Esophagus muscularis mucosa (tissue), 4 donors: ENCODE measurements at regions not wholly inside any gene's neighbourhood (a gene's known extent, or its start where the extent isn't known, plus 50 kb on each side); places are given as distances from the start of the nearest gene placed in this dataset.

Experiments
- DNase-seq: peaks from one replicate; pipeline ENCODE4 v3.0.0-alpha.2; 2017; ENCODE audit errors: extremely low spot score
- H3K27ac ChIP-seq, 4 donors: fragments of 200-600 bp; sonication (generic); replicated peaks in 1 of 4; 1 replicate in 3 of 4; 2 replicates in 1 of 4; pipeline ENCODE4 v1.5.1; 2016 to 2019; ENCODE audit warnings: mild to moderate bottlenecking in 1 of 4
- H3K27me3 ChIP-seq, 4 donors: fragments of 200-600 bp; sonication (generic); one replicate each; pipeline versions ENCODE4 v1.5.1 to v1.6.0; 2016 to 2019
- H3K36me3 ChIP-seq, 4 donors: fragments of 200-600 bp; sonication (generic); one replicate each; pipeline ENCODE4 v1.5.1; 2016 to 2019
- H3K4me1 ChIP-seq, 4 donors: fragments of 200-600 bp; sonication (generic); one replicate each; pipeline ENCODE4 v1.5.1; 2016 to 2019
- H3K4me3 ChIP-seq, 4 donors: fragments of 200-600 bp; sonication (generic); 1 replicate in 2 of 4; 2 replicates in 2 of 4; pipeline ENCODE4 v1.5.1; 2016 to 2019; ENCODE audit warnings: mild to moderate bottlenecking in 4 of 4, moderate library complexity in 1 of 4
- H3K9me3 ChIP-seq, 4 donors: fragments of 200-600 bp; sonication (generic); 1 replicate in 3 of 4; 2 replicates in 1 of 4; pipeline ENCODE4 v1.5.1; 2016 to 2019
- CTCF ChIP-seq, 3 experiments: fragments of 200-600 bp in 2 of 3; fragments of 450-650 bp in 1 of 3; sonication (generic) in 2 of 3; IDR thresholded peaks; one replicate each; pipeline ENCODE4 v1.5.1; 2017 to 2019; ENCODE audit warnings: antibody characterized with exemption in 3 of 3, mild to moderate bottlenecking in 2 of 3, moderate library complexity in 1 of 3
- EP300 ChIP-seq: sonication (generic); formaldehyde crosslinking; IDR thresholded peaks from one replicate; pipeline ENCODE4 v1.6.1; 2017; ENCODE audit warnings: antibody characterized with exemption
- POLR2A ChIP-seq: fragments of 450-650 bp; IDR thresholded peaks from one replicate; pipeline ENCODE4 v1.6.1; 2017; ENCODE audit warnings: antibody characterized with exemption, moderate library complexity, mild to moderate bottlenecking, low read depth
- POLR2AphosphoS5 ChIP-seq, 2 donors: sonication (generic); formaldehyde crosslinking; IDR thresholded peaks; one replicate each; pipeline ENCODE4 v1.6.1; 2017; ENCODE audit warnings: antibody characterized with exemption in 2 of 2
- WGBS: methylation state at CpG from one replicate; pipeline ENCODE4 v1.1.5; 2018; 5-methylcytosine and 5-hydroxymethylcytosine counted together
- intact Hi-C: fragments of 100-400 bp; cut with DNase I; formaldehyde crosslinking; loops from one replicate; pipeline ENCODE4 v1.15.1; 2023

GRCh38 chr15:48012191-48012590, 108.6 kb upstream of the SLC24A5 start:
- Histone ChIP-seq H3K4me1 (no peaks in the 10 kb centered on the region), H3K4me3 (no peak overlapping the region), H3K9me3 (no peaks in the 10 kb centered on the region), H3K36me3 (no peaks in the 10 kb centered on the region), H3K27me3 (no peaks in the 10 kb centered on the region), H3K27ac (no peak overlapping the region)
- intact Hi-C loops = no loop called here
- WGBS = 92% methylated on average over 3 of the region's 3 CpGs
- TF ChIP-seq EP300 (no peak), POLR2A (no peak), CTCF (IDR thresholded peaks at IDR 0.05) (no peak), POLR2AphosphoS5 (IDR thresholded peaks at IDR 0.05) (no peak)
- DNase-seq = no peak

GRCh38 chr15:48016865-48017264, 103.9 kb upstream of the SLC24A5 start:
- Histone ChIP-seq H3K9me3 (no peaks in the 10 kb centered on the region), H3K27me3 (no peaks in the 10 kb centered on the region), H3K36me3 (no peaks in the 10 kb centered on the region), H3K4me3 (no peak overlapping the region), H3K4me1 (no peaks in the 10 kb centered on the region), H3K27ac (no peak overlapping the region)
- no peak for TF ChIP-seq EP300
- no peak for TF ChIP-seq POLR2A
- no peak for TF ChIP-seq CTCF (IDR thresholded peaks at IDR 0.05)
- TF ChIP-seq POLR2AphosphoS5 (IDR thresholded peaks at IDR 0.05) = no peak
- 80% methylated on average over 3 of the region's 3 CpGs for WGBS
- no peak for DNase-seq
- intact Hi-C loops = no loop called here

- Histone ChIP-seq H3K4me3 (no peak overlapping the region), H3K9me3 (no peaks in the 10 kb centered on the region), H3K36me3 (no peaks in the 10 kb centered on the region), H3K4me1 (no peaks in the 10 kb centered on the region), H3K27ac (no peak overlapping the region), H3K27me3 (no peaks in the 10 kb centered on the region)
- intact Hi-C loops = no loop called here
- no peak for DNase-seq
- WGBS = 67% methylated on average over 3 of the region's 3 CpGs
- TF ChIP-seq POLR2A = no peak
- TF ChIP-seq POLR2AphosphoS5 (IDR thresholded peaks at IDR 0.05) = no peak
- TF ChIP-seq CTCF (IDR thresholded peaks at IDR 0.05) = no peak
- no peak for TF ChIP-seq EP300
These were observed 103.0 kb upstream of the SLC24A5 start for GRCh38 chr15:48017747-48018146.

- Histone ChIP-seq H3K27me3 (no peaks in the 10 kb centered on the region), H3K9me3 (no peaks in the 10 kb centered on the region), H3K4me3 (no peak overlapping the region), H3K36me3 (no peaks in the 10 kb centered on the region), H3K4me1 (no peaks in the 10 kb centered on the region), H3K27ac (no peak overlapping the region)
- no peak for DNase-seq
- 65% methylated on average over 6 of the region's 6 CpGs for WGBS
- TF ChIP-seq POLR2A = no peak
- TF ChIP-seq POLR2AphosphoS5 (IDR thresholded peaks at IDR 0.05) = no peak
- no peak for TF ChIP-seq CTCF (IDR thresholded peaks at IDR 0.05)
- no peak for TF ChIP-seq EP300
- intact Hi-C loops = no loop called here
These were observed 100.6 kb upstream of the SLC24A5 start for GRCh38 chr15:48020166-48020565.

- intact Hi-C loops = no loop called here
- H3K36me3 ChIP-seq = no peaks in the 10 kb centered on the region
- no peak for DNase-seq
- H3K27ac ChIP-seq = no peak overlapping the region
- TF ChIP-seq POLR2A (no peak), EP300 (no peak), POLR2AphosphoS5 (IDR thresholded peaks at IDR 0.05) (no peak), CTCF (IDR thresholded peaks at IDR 0.05) (no peak)
- no peaks in the 10 kb centered on the region for H3K27me3 ChIP-seq
- H3K4me1 ChIP-seq = no peaks in the 10 kb centered on the region
- 81% methylated on average over 6 of the region's 6 CpGs for WGBS
- no peak overlapping the region for H3K4me3 ChIP-seq
- no peaks in the 10 kb centered on the region for H3K9me3 ChIP-seq
These were observed 99.3 kb upstream of the SLC24A5 start for GRCh38 chr15:48021336-48022086.
